ENCODE measurements at regions not wholly inside any gene's neighbourhood (a gene's known extent, or its start where the extent isn't known, plus 50 kb on each side); places are given as distances from the start of the nearest gene placed in this dataset.
A peak's percentile ranks its signal among the peaks of the same experiment; 100 is the strongest.

GRCh38 chr14:100644784-100645183 is 57.6 kb upstream of the BEGAIN start:
- DNase-seq (ENCODE audit: low read depth) = no peak
- H3K4me3 ChIP-seq (ENCODE audit: low read depth, low read length) = no peak overlapping the region
- TF ChIP-seq CTCF (conservative IDR thresholded peaks at IDR 0.05; ENCODE audit: low read depth, low read length) = no peak

- no peak overlapping the region for H3K4me3 ChIP-seq (ENCODE audit: low read depth, low read length)
- peak; percentile 91 for DNase-seq (ENCODE audit: low read depth)
- TF ChIP-seq CTCF (conservative IDR thresholded peaks at IDR 0.05; ENCODE audit: low read depth, low read length) = peak; percentile 88
These were observed 58.2 kb upstream of the BEGAIN start for GRCh38 chr14:100645196-100645981.

- H3K4me3 ChIP-seq (ENCODE audit: low read depth, low read length) = no peak overlapping the region
- DNase-seq (ENCODE audit: low read depth) = no peak
- no peak for TF ChIP-seq CTCF (conservative IDR thresholded peaks at IDR 0.05; ENCODE audit: low read depth, low read length)
These were observed 58.7 kb upstream of the BEGAIN start for GRCh38 chr14:100645982-100646314.

- no peak overlapping the region for H3K4me3 ChIP-seq (ENCODE audit: low read depth, low read length)
These were observed 61.4 kb upstream of the BEGAIN start for GRCh38 chr14:100648474-100649172.

GRCh38 chr14:100649173-100649519 is 61.9 kb upstream of the BEGAIN start:
- no peak for TF ChIP-seq CTCF (conservative IDR thresholded peaks at IDR 0.05; ENCODE audit: low read depth, low read length)
- H3K4me3 ChIP-seq (ENCODE audit: low read depth, low read length) = no peak overlapping the region
- peak; percentile 63 for DNase-seq (ENCODE audit: low read depth)

More at GRCh38 chr14:100648474-100649172, 61.4 kb upstream of the BEGAIN start:
- TF ChIP-seq CTCF (conservative IDR thresholded peaks at IDR 0.05; ENCODE audit: low read depth, low read length) = no peak
- no peak for DNase-seq (ENCODE audit: low read depth)

- H3K4me3 ChIP-seq (ENCODE audit: low read depth, low read length) = no peak overlapping the region
- no peak for TF ChIP-seq CTCF (conservative IDR thresholded peaks at IDR 0.05; ENCODE audit: low read depth, low read length)
- peak; percentile 49 for DNase-seq (ENCODE audit: low read depth)
These were observed 64.8 kb upstream of the BEGAIN start for GRCh38 chr14:100651999-100652508.
